B cell (primary cell): ENCODE measurements at regions not wholly inside any gene's neighbourhood (a gene's known extent, or its start where the extent isn't known, plus 50 kb on each side); places are given as distances from the start of the nearest gene placed in this dataset.

Source experiments
- ATAC-seq: fragments of 200-7000 bp; cut with Tn5 transposase; one replicate; pipeline ENCODE4 v1.10.0; 2021; ENCODE audit warnings: low read depth, mild to moderate bottlenecking, moderate number of reproducible peaks, moderate library complexity
- CTCF ChIA-PET: fragments of 350-600 bp; sonication (Branson Sonifier 250); formaldehyde crosslinking; loops from one replicate; lab custom pipeline; 2021; ENCODE audit warnings: antibody characterized with exemption, inconsistent platforms; lab: Charles Lee
- POLR2A ChIA-PET: fragments of 350-600 bp; sonication (Branson Sonifier 250); formaldehyde crosslinking; loops from one replicate; lab custom pipeline; 2021; ENCODE audit warnings: antibody characterized with exemption; lab: Charles Lee
- DNase-seq: peaks from one replicate; pipeline ENCODE4 v3.0.0; 2013
- H2AFZ ChIP-seq: 2 replicates; pipeline ENCODE4 v1.6.1; 2012; ENCODE audit warnings: mild to moderate bottlenecking, low read depth, low read length; ENCODE audit not compliant: insufficient read depth, poor library complexity, severe bottlenecking
- H3K27ac ChIP-seq, 2 donors: 1 replicate in 1 of 2; 2 replicates in 1 of 2; pipeline ENCODE4 v1.5.1; 2012 to 2013; ENCODE audit warnings: low read length in 2 of 2, mild to moderate bottlenecking in 2 of 2, moderate library complexity in 1 of 2
- H3K27me3 ChIP-seq, 4 experiments: fragments of 200-600 bp in 1 of 4; sonication (generic) in 1 of 4; replicated peaks in 1 of 4; 1 replicate in 2 of 4; 2 replicates in 2 of 4; pipeline versions ENCODE4 v1.6.1 to v1.7.0; 2013 to 2016; ENCODE audit warnings: low read length in 3 of 4, mild to moderate bottlenecking in 2 of 4, mixed read lengths in 1 of 4, moderate library complexity in 1 of 4; ENCODE audit not compliant: insufficient read depth in 4 of 4, control insufficient read depth in 3 of 4; ENCODE audit errors: control extremely low read depth in 1 of 4
- H3K36me3 ChIP-seq, 2 experiments: replicated peaks in 1 of 2; 1 replicate in 1 of 2; 2 replicates in 1 of 2; pipeline versions ENCODE4 v1.6.1 to v1.7.1; 2013; ENCODE audit warnings: low read length in 1 of 2; ENCODE audit not compliant: insufficient read depth in 2 of 2, control insufficient read depth in 1 of 2; ENCODE audit errors: control extremely low read depth in 1 of 2, extremely low read depth in 1 of 2
- H3K4me1 ChIP-seq, 2 donors: fragments of 200-600 bp in 1 of 2; sonication (generic) in 1 of 2; 1 replicate in 1 of 2; 2 replicates in 1 of 2; pipeline versions ENCODE4 v1.5.1 to v1.6.1; 2013 to 2017; ENCODE audit warnings: low read length in 2 of 2; ENCODE audit not compliant: control insufficient read depth in 2 of 2, insufficient read depth in 2 of 2
- H3K4me2 ChIP-seq: replicated peaks from 2 replicates; pipeline ENCODE3; 2012; ENCODE audit warnings: mild to moderate bottlenecking, low read depth, low read length; ENCODE audit not compliant: poor library complexity, severe bottlenecking
- H3K4me3 ChIP-seq, 5 experiments: fragments of 200-600 bp in 1 of 5; sonication (generic) in 1 of 5; 1 replicate in 3 of 5; 2 replicates in 2 of 5; pipeline versions ENCODE4 v1.5.1 to v1.7.0; 2011 to 2016; ENCODE audit warnings: low read length in 4 of 5, mild to moderate bottlenecking in 4 of 5, low read depth in 2 of 5, control low read depth in 1 of 5, moderate library complexity in 1 of 5; ENCODE audit not compliant: insufficient read depth in 1 of 5; ENCODE audit errors: control extremely low read depth in 1 of 5, extremely low read depth in 1 of 5
- H3K79me2 ChIP-seq: fragments of 200-600 bp; sonication (generic); one replicate; pipeline ENCODE4 v1.6.0; 2016; ENCODE audit warnings: low read length; ENCODE audit not compliant: control insufficient read depth, insufficient read depth
- H3K9ac ChIP-seq: fragments of 200-600 bp; sonication (generic); 2 replicates; pipeline ENCODE4 v1.6.1; 2017; ENCODE audit warnings: mild to moderate bottlenecking, low read length, moderate library complexity
- H3K9me3 ChIP-seq, 3 donors: one replicate each; pipeline versions ENCODE4 v1.6.1 to v1.7.1; 2013; ENCODE audit warnings: low read length in 2 of 3; ENCODE audit not compliant: control insufficient read depth in 2 of 3, insufficient read depth in 1 of 3; ENCODE audit errors: control extremely low read depth in 1 of 3
- H4K20me1 ChIP-seq: 2 replicates; pipeline ENCODE4 v1.6.0; 2012; ENCODE audit warnings: mild to moderate bottlenecking, low read length; ENCODE audit not compliant: insufficient read depth, control insufficient read depth, poor library complexity, severe bottlenecking
- H3K27ac Mint-ChIP-seq: one replicate; pipeline ENCODE4 v1.8.0; 2021; ENCODE audit warnings: mixed read lengths
- H3K27me3 Mint-ChIP-seq: one replicate; pipeline ENCODE4 v1.8.0; 2021; ENCODE audit warnings: mixed read lengths
- H3K4me1 Mint-ChIP-seq: one replicate; pipeline ENCODE4 v1.8.0; 2021; ENCODE audit warnings: mixed read lengths
- H3K4me3 Mint-ChIP-seq: one replicate; pipeline ENCODE4 v1.8.0; 2021; ENCODE audit warnings: mixed read lengths
- H3K9me3 Mint-ChIP-seq: one replicate; pipeline ENCODE4 v1.8.0; 2022; ENCODE audit warnings: mixed read lengths; ENCODE audit not compliant: insufficient read depth
- CTCF ChIP-seq: fragments of 200-600 bp; IDR thresholded peaks from one replicate; pipeline ENCODE4 v1.8.0; 2022; ENCODE audit warnings: antibody characterized with exemption, mild to moderate bottlenecking
- EZH2 ChIP-seq: IDR thresholded peaks from 2 replicates; pipeline ENCODE4 v1.6.1; 2012; ENCODE audit warnings: borderline replicate concordance, low read depth, mild to moderate bottlenecking, moderate library complexity, low read length; ENCODE audit not compliant: insufficient read depth, poor library complexity, severe bottlenecking
- WGBS: methylation state at CpG from one replicate; pipeline ENCODE4 v1.1.5; 2013; ENCODE audit warnings: missing lambda C conversion rate; ENCODE audit not compliant: insufficient coverage; 5-methylcytosine and 5-hydroxymethylcytosine counted together
- intact Hi-C: fragments of 100-400 bp; cut with micrococcal nuclease; formaldehyde crosslinking; loops from one replicate; pipeline ENCODE4 v1.10.0; 2022

DNA sequence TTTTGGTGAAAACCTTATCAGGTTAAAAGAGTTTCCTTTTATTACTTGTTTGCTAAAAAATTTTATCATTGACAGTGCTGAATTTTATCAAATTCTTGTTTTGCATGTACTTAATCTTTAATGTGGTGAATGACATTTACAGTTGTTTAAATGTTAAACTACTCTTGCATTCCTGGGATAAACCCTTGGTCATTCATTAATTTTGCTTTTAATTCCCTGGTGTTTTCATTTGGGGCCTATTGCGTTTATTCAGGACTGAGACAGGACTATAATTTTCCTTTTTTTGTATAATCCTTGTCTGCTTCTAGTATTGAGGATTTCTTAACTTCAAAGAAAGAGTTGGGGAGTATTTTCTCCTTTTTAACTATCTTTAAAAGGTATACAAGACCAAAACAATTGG lies 98.7 kb upstream of the TLL1 start:
- POLR2A ChIA-PET = no interaction called here
- Histone ChIP-seq H3K9me3 (no peaks in the 10 kb centered on the region), H3K27me3 (no peaks in the 10 kb centered on the region), H4K20me1 (no peaks in the 10 kb centered on the region), H3K36me3 (no peaks in the 10 kb centered on the region), H2AFZ (no peak overlapping the region), H3K27ac (no peak overlapping the region), H3K9ac (no peak overlapping the region), H3K4me2 (no peak overlapping the region), H3K4me1 (no peaks in the 10 kb centered on the region), H3K4me3 (no peak overlapping the region), H3K79me2 (no peaks in the 10 kb centered on the region)
- CTCF ChIA-PET = no interaction called here
- TF ChIP-seq EZH2 = no peak
- no peak for TF ChIP-seq CTCF
- H3K27me3 Mint-ChIP-seq = no peaks in the 10 kb centered on the region
- no peak overlapping the region for H3K4me3 Mint-ChIP-seq
- no CpG with 5 or more reads among the region's 1 CpG for WGBS
- peaks cover 3% of the 10 kb centered on the region for H3K9me3 Mint-ChIP-seq
- intact Hi-C loops = no loop called here
- DNase-seq (no peak), ATAC-seq (no peak)
- H3K4me1 Mint-ChIP-seq = no peaks in the 10 kb centered on the region
- no peak overlapping the region for H3K27ac Mint-ChIP-seq

GRCh38 chr4:165779950-165780670 lies 92.9 kb upstream of the TLL1 start:
- ATAC-seq (no peak), DNase-seq (no peak)
- Histone ChIP-seq H4K20me1 (no peaks in the 10 kb centered on the region), H3K27me3 (no peaks in the 10 kb centered on the region), H3K27ac (no peak overlapping the region), H3K36me3 (no peaks in the 10 kb centered on the region), H3K9ac (no peak overlapping the region), H3K9me3 (peaks cover 0 to 1% (median 0%) of the 10 kb centered on the region in 3 donors), H2AFZ (no peak overlapping the region), H3K4me1 (no peaks in the 10 kb centered on the region), H3K4me2 (no peak overlapping the region), H3K79me2 (no peaks in the 10 kb centered on the region), H3K4me3 (no peak overlapping the region)
- no peak for TF ChIP-seq CTCF
- TF ChIP-seq EZH2 = no peak
- Mint-ChIP-seq H3K4me1 (no peaks in the 10 kb centered on the region), H3K4me3 (no peak overlapping the region), H3K27ac (no peak overlapping the region), H3K9me3 (peaks cover 3% of the 10 kb centered on the region), H3K27me3 (no peaks in the 10 kb centered on the region)
- CTCF ChIA-PET = no interaction called here
- WGBS = 92% methylated on average over 2 of the region's 5 CpGs
- POLR2A ChIA-PET = no interaction called here
- intact Hi-C loops = no loop called here
